Bronchial epithelial cell (primary cell): ENCODE measurements at regions not wholly inside any gene's neighbourhood (a gene's known extent, or its start where the extent isn't known, plus 50 kb on each side); places are given as distances from the start of the nearest gene placed in this dataset.
"Not testable (repeated sequence)": the region's sequence is repeated elsewhere in the genome, so short reads cannot be mapped to it uniquely, and the experiment has no call there.

Experiments used
- DNase-seq: peaks from one replicate; pipeline ENCODE4 v3.0.0-alpha.2; 2010; ENCODE audit warnings: low read depth
- FAIRE-seq: peaks from 2 replicates; lab custom pipeline; 2011; peaks lifted over from hg19 to GRCh38; lab: Jason Lieb, UNC
- H3K27me3 ChIP-seq: 2 replicates; pipeline ENCODE4 v1.5.1; 2011; ENCODE audit warnings: low read length; ENCODE audit not compliant: control insufficient read depth, insufficient read depth
- H3K36me3 ChIP-seq: 2 replicates; pipeline ENCODE4 v1.5.1; 2011; ENCODE audit warnings: low read length; ENCODE audit not compliant: control insufficient read depth, insufficient read depth
- H3K4me3 ChIP-seq: 2 replicates; pipeline ENCODE4 v1.5.1; 2011; ENCODE audit warnings: mild to moderate bottlenecking, low read depth, low read length, control low read depth
- TF ChIP-seq, protein P1 (sequence below): IDR thresholded peaks from 2 replicates; pipeline ENCODE4 v1.5.1; 2011; ENCODE audit warnings: mild to moderate bottlenecking, moderate library complexity, low read length, control low read depth, inconsistent platforms; ENCODE audit not compliant: insufficient read depth, severe bottlenecking

DNA sequence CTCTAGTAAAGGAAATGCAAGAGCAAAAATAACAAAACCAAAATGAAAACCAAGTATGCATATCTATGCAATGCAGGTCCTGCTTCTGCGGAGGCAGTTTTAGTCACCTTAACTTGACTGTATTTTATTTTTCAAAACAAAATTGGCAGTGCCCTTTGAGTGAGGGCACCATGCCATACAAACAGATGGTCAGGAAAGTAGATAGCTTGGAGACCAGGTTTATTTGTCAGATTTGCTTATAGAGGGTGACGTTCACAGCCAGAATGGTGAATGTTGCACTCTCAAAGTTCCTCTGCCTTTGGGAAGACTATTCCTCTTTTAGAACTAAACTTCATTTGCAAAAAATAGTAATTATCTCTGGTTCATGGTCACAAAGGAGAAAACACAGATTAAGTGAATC, 801.9 kb downstream of the ANKRD7 start:
- TF ChIP-seq, protein P1, sequence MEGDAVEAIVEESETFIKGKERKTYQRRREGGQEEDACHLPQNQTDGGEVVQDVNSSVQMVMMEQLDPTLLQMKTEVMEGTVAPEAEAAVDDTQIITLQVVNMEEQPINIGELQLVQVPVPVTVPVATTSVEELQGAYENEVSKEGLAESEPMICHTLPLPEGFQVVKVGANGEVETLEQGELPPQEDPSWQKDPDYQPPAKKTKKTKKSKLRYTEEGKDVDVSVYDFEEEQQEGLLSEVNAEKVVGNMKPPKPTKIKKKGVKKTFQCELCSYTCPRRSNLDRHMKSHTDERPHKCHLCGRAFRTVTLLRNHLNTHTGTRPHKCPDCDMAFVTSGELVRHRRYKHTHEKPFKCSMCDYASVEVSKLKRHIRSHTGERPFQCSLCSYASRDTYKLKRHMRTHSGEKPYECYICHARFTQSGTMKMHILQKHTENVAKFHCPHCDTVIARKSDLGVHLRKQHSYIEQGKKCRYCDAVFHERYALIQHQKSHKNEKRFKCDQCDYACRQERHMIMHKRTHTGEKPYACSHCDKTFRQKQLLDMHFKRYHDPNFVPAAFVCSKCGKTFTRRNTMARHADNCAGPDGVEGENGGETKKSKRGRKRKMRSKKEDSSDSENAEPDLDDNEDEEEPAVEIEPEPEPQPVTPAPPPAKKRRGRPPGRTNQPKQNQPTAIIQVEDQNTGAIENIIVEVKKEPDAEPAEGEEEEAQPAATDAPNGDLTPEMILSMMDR, result no peak
- no peak for FAIRE-seq

DNA sequence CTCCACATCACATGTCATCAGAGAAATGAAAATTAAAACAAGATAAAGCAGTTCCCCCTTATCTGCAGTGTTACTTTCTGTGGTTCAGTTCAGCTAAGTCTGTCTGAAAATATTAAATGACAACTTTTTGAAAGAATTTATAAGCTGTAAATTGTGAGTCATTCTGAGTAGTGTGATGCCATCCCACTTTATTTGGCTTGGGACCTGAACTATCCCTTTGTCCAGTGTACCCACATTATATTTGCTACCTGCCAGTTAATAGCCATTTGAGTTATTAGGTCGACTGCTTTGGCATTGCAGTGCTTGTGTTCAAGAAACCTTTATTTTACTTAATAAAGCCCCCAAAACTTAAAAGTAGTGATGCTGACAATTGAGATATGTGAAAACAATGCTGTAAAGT, 804.2 kb downstream of the ANKRD7 start:
- no peak for FAIRE-seq
- H3K4me3 ChIP-seq, result no peak overlapping the region
- DNase-seq, result no peak
- H3K36me3 ChIP-seq, result no peaks in the 10 kb centered on the region
- H3K27me3 ChIP-seq, result no peaks in the 10 kb centered on the region
- TF ChIP-seq, protein P1, result no peak

More for the DNA sequence above, 801.9 kb downstream of the ANKRD7 start:
- H3K27me3 ChIP-seq, result no peaks in the 10 kb centered on the region
- H3K4me3 ChIP-seq, result no peak overlapping the region
- no peaks in the 10 kb centered on the region for H3K36me3 ChIP-seq
- DNase-seq, result no peak

DNA sequence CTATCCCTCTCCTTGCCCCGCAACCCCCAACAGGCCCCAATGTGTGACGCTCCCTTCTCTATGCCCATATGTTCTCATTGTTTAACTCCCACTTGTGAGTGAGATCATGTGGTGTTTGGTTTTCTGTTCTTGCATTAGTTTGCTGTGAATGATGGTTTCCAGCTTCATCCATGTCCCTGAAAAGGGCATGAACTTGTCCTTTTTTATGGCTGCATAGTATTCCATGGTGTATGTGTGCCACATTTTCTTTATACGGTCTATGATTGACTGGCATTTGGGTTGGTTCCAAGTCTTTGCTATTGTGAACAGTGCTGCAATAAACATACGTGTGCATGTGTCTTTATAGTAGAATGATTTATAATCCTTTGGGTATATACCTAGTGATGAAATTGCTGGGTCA, 807.6 kb downstream of the ANKRD7 start:
- not testable (repeated sequence) for FAIRE-seq, H3K36me3 ChIP-seq, H3K27me3 ChIP-seq, DNase-seq, H3K4me3 ChIP-seq

DNA sequence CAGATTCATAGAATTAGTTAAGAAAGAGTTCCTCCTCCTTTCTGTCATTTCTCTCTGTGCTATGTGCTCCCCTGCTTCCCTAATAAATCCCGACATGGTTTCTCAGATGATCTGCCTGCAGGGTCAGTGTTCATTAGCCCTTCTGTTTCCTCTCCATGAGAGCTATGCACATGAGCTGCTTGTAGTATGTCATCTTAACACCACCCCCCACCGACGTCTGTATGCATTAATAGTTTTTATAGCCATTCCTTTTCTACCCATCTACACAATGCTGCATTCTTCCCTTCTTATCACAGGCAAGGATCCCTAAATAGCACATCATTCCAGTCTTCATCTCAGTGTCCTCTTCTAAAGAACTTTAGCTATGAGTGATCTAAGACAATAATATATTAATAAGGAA, 809.1 kb downstream of the ANKRD7 start:
- H3K27me3 ChIP-seq, result no peaks in the 10 kb centered on the region
- H3K36me3 ChIP-seq, result no peaks in the 10 kb centered on the region
- FAIRE-seq, result no peak
- TF ChIP-seq, protein P1, result no peak
- no peak for DNase-seq
- no peak overlapping the region for H3K4me3 ChIP-seq

DNA sequence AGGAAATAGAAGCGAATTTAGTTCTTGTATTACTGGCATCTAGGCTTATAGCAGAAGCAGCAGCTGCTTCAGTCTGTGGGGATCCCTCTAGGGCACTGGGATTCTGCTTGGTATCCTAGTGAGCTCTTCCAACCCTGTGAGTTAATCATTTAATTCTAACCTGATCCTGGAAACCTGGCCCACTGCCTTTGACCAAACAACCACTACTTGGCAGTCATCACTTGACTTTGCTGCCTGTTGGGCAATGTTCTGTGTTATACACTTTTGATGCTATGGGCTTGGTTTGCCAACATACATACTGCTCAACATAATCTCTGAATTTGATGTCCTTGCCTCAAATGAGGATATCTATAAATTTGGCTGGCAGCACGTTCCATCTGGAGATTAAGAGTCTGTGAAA, 813.4 kb downstream of the ANKRD7 start:
- no peak overlapping the region for H3K4me3 ChIP-seq
- TF ChIP-seq, protein P1, result no peak
- no peak for DNase-seq
- H3K36me3 ChIP-seq, result no peaks in the 10 kb centered on the region
- no peak for FAIRE-seq
- no peaks in the 10 kb centered on the region for H3K27me3 ChIP-seq

DNA sequence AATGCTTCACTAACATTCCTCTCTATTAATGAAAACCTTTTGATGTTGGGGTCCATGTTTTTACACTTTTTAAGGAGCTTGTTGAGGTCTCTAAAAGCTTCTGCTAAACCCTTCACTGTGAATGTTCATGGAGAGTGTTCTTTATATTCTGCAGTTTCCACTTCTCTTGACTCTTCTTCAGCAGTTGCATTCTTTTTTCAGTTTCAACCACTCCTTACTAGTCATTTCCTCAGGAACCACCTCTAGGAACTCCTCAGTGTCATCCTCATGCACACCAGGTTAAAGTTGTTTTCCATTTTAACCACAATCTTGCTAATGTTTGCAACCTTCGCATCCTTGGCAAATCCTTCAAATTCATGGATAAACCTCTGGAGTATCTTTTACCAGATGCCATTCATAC, 821.6 kb downstream of the ANKRD7 start:
- TF ChIP-seq, protein P1, result no peak
- DNase-seq, result no peak
- FAIRE-seq, result no peak
- Histone ChIP-seq H3K27me3 (no peaks in the 10 kb centered on the region), H3K4me3 (no peak overlapping the region), H3K36me3 (no peaks in the 10 kb centered on the region)
